OCI-LY7 (cell line): ENCODE measurements at regions not wholly inside any gene's neighbourhood (a gene's known extent, or its start where the extent isn't known, plus 50 kb on each side); places are given as distances from the start of the nearest gene placed in this dataset.

Experiments
- EZH2phosphoT487 ChIP-seq: fragments of 200-600 bp; sonication (generic); IDR thresholded peaks from 2 replicates; pipeline ENCODE4 v1.6.1; 2018; ENCODE audit warnings: low read depth, borderline replicate concordance, mild to moderate bottlenecking, mixed run types, antibody characterized with exemption, low read length, moderate library complexity, mixed read lengths
- TF ChIP-seq, protein P1 (sequence below): fragments of 200-600 bp; sonication (generic); conservative IDR thresholded peaks from 2 replicates; pipeline ENCODE4 v1.5.1; 2014; ENCODE audit warnings: mild to moderate bottlenecking, antibody characterized with exemption, low read length, moderate library complexity, mixed read lengths

DNA sequence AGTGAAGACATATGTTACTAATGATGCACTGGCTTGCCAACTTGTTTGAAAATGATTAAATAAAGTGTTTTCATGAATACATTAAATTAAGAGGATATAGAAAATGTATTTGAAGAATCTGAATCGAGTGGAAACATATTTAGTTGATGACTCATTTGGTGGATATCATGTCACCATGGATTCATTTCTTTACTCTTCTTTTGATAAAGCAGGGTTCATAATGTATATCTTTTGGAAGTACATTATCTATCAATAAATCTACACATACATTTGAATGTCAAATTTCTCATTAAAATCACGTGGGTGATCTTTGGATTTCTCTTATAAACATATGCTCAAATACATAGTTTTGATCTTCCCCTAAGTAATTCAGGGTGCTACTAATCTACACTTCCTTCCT, 1148.1 kb upstream of the ACO1 start:
- TF ChIP-seq, protein P1, sequence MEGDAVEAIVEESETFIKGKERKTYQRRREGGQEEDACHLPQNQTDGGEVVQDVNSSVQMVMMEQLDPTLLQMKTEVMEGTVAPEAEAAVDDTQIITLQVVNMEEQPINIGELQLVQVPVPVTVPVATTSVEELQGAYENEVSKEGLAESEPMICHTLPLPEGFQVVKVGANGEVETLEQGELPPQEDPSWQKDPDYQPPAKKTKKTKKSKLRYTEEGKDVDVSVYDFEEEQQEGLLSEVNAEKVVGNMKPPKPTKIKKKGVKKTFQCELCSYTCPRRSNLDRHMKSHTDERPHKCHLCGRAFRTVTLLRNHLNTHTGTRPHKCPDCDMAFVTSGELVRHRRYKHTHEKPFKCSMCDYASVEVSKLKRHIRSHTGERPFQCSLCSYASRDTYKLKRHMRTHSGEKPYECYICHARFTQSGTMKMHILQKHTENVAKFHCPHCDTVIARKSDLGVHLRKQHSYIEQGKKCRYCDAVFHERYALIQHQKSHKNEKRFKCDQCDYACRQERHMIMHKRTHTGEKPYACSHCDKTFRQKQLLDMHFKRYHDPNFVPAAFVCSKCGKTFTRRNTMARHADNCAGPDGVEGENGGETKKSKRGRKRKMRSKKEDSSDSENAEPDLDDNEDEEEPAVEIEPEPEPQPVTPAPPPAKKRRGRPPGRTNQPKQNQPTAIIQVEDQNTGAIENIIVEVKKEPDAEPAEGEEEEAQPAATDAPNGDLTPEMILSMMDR: no peak
- no peak for TF ChIP-seq EZH2phosphoT487
